ACC112 (cell line): ENCODE measurements at regions not wholly inside any gene's neighbourhood (a gene's known extent, or its start where the extent isn't known, plus 50 kb on each side); places are given as distances from the start of the nearest gene placed in this dataset.

Source experiments
- H2AFZ ChIP-seq: fragments of 200-600 bp; sonication (generic); one replicate; pipeline ENCODE4 v1.6.0; 2017; ENCODE audit warnings: antibody characterized with exemption, low read length; ENCODE audit not compliant: unreplicated experiment
- H3K27ac ChIP-seq: fragments of 200-600 bp; sonication (generic); 2 replicates; pipeline ENCODE4 v1.5.1; 2014; ENCODE audit warnings: low read depth, mild to moderate bottlenecking, antibody characterized with exemption, low read length, moderate library complexity
- H3K27me3 ChIP-seq: fragments of 200-600 bp; sonication (generic); 2 replicates; pipeline ENCODE4 v1.6.1; 2014; ENCODE audit warnings: mild to moderate bottlenecking, antibody characterized with exemption, low read length, moderate library complexity, mixed read lengths; ENCODE audit not compliant: insufficient read depth
- H3K36me3 ChIP-seq: fragments of 200-600 bp; sonication (generic); 2 replicates; pipeline ENCODE4 v1.6.1; 2016; ENCODE audit warnings: mild to moderate bottlenecking, antibody characterized with exemption, low read length, moderate library complexity, mixed read lengths; ENCODE audit not compliant: insufficient read depth
- H3K4me1 ChIP-seq: fragments of 200-600 bp; sonication (generic); one replicate; pipeline ENCODE4 v1.6.1; 2016; ENCODE audit warnings: low read length, mixed read lengths; ENCODE audit not compliant: insufficient read depth, unreplicated experiment, control insufficient read depth
- H3K4me3 ChIP-seq: fragments of 200-600 bp; sonication (generic); 2 replicates; pipeline ENCODE4 v1.5.1; 2014; ENCODE audit warnings: mild to moderate bottlenecking, low read depth, low read length
- H3K79me2 ChIP-seq: fragments of 200-600 bp; sonication (generic); one replicate; pipeline ENCODE4 v1.6.0; 2016; ENCODE audit warnings: low read length; ENCODE audit not compliant: control insufficient read depth, unreplicated experiment, insufficient read depth

DNA sequence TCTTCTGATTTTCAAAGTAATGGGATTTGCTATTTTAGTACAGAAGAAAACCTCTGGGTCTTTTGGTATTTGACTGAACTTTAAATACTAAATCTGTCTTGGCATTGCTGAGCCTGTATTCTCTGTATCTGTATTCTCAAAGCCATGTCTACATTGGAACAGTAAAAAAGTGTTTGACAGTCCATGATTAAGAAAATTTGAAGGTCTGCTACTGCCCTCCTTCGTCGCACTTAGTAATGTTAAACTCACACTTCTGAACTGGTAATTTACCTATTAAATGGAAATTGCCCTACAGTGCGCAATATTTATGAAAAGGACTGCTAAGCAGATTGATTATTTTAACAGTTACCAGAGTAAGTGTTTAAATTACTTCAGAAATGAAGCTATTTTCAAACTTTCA, 165.7 kb upstream of the SMC2 start:
- no peaks in the 10 kb centered on the region for H3K4me1 ChIP-seq

DNA sequence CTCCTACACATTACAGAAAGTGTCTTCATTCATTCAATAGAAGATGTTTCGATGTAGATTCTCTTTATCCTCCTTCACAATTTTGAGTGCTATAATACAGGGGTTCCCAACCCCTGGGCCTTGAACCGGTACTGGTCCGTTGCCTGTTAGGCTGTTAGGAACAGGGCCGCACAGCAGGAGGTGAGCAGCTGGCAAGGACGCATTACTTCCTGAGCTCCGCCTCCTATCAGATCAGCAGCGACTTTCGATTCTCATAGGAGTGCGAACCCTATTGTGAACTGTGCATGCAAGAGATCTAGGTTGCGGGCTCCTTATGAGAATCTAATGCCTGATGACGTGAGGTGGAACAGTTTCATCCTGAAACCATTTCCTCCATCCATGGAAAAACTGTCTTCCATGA, 153.0 kb upstream of the SMC2 start:
- Histone ChIP-seq H3K27me3 (no peaks in the 10 kb centered on the region), H2AFZ (no peak overlapping the region), H3K4me1 (no peaks in the 10 kb centered on the region), H3K79me2 (no peaks in the 10 kb centered on the region), H3K36me3 (no peaks in the 10 kb centered on the region), H3K4me3 (no peak overlapping the region), H3K27ac (no peak overlapping the region)

More for the DNA sequence above, 165.7 kb upstream of the SMC2 start:
- H3K36me3 ChIP-seq, result no peaks in the 10 kb centered on the region
- H3K27ac ChIP-seq, result no peak overlapping the region
- no peak overlapping the region for H3K4me3 ChIP-seq
- no peaks in the 10 kb centered on the region for H3K79me2 ChIP-seq
- H3K27me3 ChIP-seq, result no peaks in the 10 kb centered on the region
- H2AFZ ChIP-seq, result no peak overlapping the region

DNA sequence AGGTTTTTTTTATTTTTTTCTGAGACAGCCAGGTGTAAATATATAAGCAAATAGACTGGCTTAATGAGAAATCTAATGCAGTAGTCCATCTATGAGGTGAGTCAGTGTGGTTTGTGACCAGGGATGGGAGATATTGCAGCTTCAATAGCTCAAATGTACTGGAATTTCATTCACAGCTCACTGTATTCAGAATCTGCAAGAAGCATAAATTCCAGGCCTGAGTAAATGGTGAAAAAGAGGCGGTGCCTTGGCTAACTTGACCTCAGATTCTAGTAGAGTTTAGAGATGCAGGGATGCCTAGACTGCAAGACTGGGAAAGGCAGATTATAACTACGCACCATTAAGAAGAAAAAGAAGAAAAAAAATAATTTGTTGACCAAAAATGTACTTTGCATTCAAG, 151.9 kb upstream of the SMC2 start:
- no peak overlapping the region for H2AFZ ChIP-seq
- no peaks in the 10 kb centered on the region for H3K79me2 ChIP-seq
- no peak overlapping the region for H3K4me3 ChIP-seq
- no peaks in the 10 kb centered on the region for H3K36me3 ChIP-seq
- no peak overlapping the region for H3K27ac ChIP-seq
- no peaks in the 10 kb centered on the region for H3K27me3 ChIP-seq
- H3K4me1 ChIP-seq, result no peaks in the 10 kb centered on the region

DNA sequence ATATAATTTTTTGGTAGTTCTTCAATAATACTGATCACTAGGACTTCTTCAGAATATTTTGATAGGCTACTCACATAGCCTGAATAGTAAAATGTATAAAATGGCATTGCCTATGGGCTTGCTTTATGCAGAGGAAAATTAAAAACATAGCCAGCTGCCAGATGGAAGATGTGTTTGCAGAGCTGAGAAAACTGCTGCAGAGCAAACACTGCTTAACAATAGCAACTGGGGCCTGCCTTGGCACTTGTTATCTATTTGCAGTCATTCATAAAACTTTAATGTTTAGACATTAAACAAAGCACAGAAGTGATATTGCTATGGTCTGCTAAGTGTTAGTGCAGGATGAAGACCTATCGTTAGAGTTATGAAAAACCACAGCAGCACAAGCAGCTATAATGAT, 151.5 kb upstream of the SMC2 start:
- H3K79me2 ChIP-seq, result no peaks in the 10 kb centered on the region

DNA sequence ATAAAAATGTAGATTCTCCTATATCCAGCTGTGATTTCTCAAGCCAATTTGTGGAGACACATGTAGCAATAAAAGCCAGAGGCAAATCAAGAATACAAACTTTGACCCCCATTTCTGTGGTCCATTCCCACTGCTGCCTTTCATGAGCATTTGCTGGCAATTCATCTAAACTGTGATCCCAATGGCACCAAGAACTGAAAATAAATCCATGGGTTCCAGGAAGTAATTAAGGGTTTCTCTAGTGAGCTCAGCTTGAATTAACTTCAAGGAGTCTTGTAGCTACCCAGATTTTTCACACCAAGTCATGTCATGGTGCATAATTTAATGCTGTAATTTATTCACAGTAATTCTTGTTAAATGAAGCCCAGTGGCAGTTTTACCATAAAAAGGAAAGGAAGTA, 145.0 kb upstream of the SMC2 start:
- H3K4me3 ChIP-seq, result no peak overlapping the region
- no peak overlapping the region for H3K27ac ChIP-seq
- no peaks in the 10 kb centered on the region for H3K79me2 ChIP-seq
- no peaks in the 10 kb centered on the region for H3K27me3 ChIP-seq
- H2AFZ ChIP-seq, result no peak overlapping the region
- H3K4me1 ChIP-seq, result no peaks in the 10 kb centered on the region
- no peaks in the 10 kb centered on the region for H3K36me3 ChIP-seq

More for the DNA sequence above, 151.5 kb upstream of the SMC2 start:
- no peak overlapping the region for H2AFZ ChIP-seq
- no peaks in the 10 kb centered on the region for H3K27me3 ChIP-seq
- no peak overlapping the region for H3K27ac ChIP-seq
- H3K4me3 ChIP-seq, result no peak overlapping the region
- no peaks in the 10 kb centered on the region for H3K4me1 ChIP-seq
- H3K36me3 ChIP-seq, result no peaks in the 10 kb centered on the region

DNA sequence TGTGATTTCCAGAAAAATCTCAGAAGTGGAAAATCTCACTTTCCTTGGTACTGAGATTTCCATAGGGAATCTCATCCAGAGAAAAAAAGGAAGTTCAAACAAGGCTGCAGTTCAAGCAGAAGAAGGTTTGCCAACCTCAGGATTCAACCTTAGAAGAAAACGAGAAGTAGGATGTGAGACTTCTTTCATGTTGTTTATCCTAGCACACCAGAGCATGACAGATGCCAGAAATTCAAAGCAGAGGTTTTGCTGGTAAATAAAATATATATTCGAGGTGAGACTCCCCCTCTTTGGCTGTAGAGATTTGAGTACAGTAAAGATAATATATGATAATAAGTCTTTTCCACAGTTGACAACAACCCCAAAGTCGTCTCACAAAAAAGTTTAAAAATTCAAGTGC, 116.9 kb upstream of the SMC2 start:
- H2AFZ ChIP-seq, result no peak overlapping the region
- H3K27me3 ChIP-seq, result no peaks in the 10 kb centered on the region
- H3K79me2 ChIP-seq, result no peaks in the 10 kb centered on the region
- H3K27ac ChIP-seq, result no peak overlapping the region
- no peak overlapping the region for H3K4me3 ChIP-seq
- no peaks in the 10 kb centered on the region for H3K36me3 ChIP-seq
- no peaks in the 10 kb centered on the region for H3K4me1 ChIP-seq

DNA sequence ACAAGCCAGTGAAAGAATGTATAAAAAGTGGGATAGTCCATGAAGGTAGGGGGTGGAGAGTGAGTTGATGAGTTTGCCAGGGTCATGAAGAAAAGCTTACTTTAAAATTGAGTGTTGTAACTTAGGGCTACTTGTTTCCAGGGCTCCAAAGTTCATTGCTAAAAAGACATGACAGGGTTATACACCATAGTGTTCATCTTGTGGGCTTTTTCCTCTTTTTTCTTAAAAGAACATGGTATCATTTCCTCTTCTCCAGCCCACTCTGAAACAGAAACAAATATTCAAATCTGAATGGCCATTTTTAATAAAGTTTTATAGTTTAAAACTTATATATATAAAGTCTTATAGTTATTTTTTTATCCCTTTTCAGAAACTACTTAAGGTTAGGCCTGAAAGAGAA, 115.7 kb upstream of the SMC2 start:
- H3K27ac ChIP-seq, result no peak overlapping the region
- H3K36me3 ChIP-seq, result no peaks in the 10 kb centered on the region
- no peaks in the 10 kb centered on the region for H3K4me1 ChIP-seq
- no peaks in the 10 kb centered on the region for H3K79me2 ChIP-seq
- H3K27me3 ChIP-seq, result no peaks in the 10 kb centered on the region
- no peak overlapping the region for H2AFZ ChIP-seq
- no peak overlapping the region for H3K4me3 ChIP-seq

DNA sequence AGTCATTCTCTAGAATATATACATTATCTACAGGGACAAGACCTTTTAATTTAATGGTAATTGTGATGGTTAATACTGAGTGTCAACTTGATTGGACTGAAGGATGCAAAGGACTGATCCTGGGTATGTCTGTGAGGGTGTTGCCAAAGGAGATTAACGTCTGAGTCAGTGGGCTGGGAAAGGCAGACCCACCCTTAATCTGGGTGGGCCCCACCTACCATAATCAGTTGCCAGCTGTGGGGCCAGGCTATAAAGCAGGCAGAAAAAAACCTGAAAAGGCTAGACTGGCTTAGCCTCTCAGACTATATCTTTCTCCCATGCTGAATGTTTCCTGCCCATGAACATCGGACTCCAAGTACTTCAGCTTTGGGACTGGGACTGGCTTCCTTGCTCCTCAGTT, 112.2 kb upstream of the SMC2 start:
- Histone ChIP-seq H3K36me3 (no peaks in the 10 kb centered on the region), H3K4me3 (no peak overlapping the region), H3K4me1 (no peaks in the 10 kb centered on the region), H3K79me2 (no peaks in the 10 kb centered on the region), H2AFZ (no peak overlapping the region), H3K27ac (no peak overlapping the region), H3K27me3 (no peaks in the 10 kb centered on the region)

DNA sequence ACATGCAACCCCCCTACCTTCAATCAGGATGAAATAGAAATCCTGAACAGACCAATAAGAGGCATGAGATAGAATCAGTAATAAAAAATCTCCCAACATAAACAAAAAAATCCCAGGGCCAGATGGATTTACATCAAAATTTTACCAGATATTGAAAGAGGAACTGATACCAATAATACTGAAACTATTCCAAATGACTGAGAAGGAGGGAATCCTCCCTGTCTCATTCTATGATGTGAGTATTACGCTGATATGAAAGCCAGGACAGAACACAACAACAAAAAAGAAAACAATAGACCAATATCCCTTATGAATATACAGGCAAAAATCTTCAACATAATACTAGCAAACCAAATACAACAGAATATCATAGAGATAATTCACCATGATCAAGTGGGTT, 109.0 kb upstream of the SMC2 start:
- no peaks in the 10 kb centered on the region for H3K36me3 ChIP-seq
- H2AFZ ChIP-seq, result no peak overlapping the region
- no peaks in the 10 kb centered on the region for H3K79me2 ChIP-seq
- no peak overlapping the region for H3K4me3 ChIP-seq
- no peaks in the 10 kb centered on the region for H3K4me1 ChIP-seq
- H3K27ac ChIP-seq, result no peak overlapping the region
- H3K27me3 ChIP-seq, result no peaks in the 10 kb centered on the region

DNA sequence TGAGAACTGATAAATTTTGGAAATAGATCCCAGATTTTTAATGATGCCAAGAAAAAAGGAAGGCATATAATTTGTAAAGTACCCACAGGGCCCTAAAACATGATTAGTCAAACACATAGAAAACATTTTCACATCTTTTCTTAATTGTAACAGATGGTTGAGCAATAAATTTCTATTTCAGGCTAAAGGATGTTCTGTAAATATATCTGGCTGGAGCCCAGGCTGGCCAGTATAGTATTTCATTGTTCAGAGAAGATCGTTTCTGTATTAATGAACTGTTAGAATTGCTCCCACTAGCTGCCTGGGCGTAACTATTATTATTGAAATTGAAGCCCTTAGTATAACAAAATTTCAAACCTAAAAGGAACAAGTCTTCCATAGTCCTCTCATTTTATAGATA, 105.3 kb upstream of the SMC2 start:
- Histone ChIP-seq H3K4me1 (no peaks in the 10 kb centered on the region), H3K4me3 (no peak overlapping the region), H3K79me2 (no peaks in the 10 kb centered on the region), H2AFZ (no peak overlapping the region), H3K27ac (no peak overlapping the region), H3K36me3 (no peaks in the 10 kb centered on the region), H3K27me3 (no peaks in the 10 kb centered on the region)

DNA sequence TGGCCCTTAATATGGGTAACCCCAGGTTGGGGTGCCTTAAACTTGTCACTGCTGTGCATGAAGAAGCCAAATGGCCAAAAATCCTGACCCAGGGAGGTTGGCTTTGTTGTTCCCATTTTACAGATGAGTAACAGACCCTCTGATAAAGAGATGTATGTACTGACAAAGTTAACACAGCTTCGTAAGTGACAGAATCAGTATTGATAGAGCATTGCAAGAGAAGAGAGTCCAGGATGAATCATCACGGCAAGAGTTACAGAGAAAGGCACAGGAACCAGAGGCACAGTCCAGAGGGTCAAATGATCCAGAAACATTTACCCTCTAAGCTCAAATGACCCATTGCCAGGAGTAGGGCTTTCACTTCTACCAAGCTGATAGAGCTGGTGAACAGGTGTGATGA, 103.8 kb upstream of the SMC2 start:
- Histone ChIP-seq H3K27me3 (no peaks in the 10 kb centered on the region), H3K36me3 (no peaks in the 10 kb centered on the region), H3K4me1 (no peaks in the 10 kb centered on the region), H2AFZ (no peak overlapping the region), H3K4me3 (no peak overlapping the region), H3K79me2 (no peaks in the 10 kb centered on the region), H3K27ac (no peak overlapping the region)

DNA sequence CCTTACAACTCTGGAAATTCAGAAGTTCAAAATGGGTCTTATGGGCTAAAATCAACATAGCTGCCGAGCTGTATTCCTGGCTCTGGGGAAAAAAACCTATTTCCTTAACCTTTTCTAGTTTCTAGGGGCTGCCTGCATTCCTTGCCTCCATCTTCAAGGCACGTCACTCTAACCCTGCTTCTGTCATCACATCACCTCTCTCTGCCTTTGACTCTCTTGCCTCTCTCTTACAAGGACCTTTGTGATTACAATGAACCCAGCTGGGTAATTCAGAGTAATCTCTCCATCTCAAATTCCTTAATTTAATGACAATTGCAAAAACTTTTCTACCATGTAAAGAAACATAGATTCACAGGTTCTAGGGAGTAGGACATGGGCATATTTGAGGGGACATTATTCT, 103.1 kb upstream of the SMC2 start:
- H3K36me3 ChIP-seq, result no peaks in the 10 kb centered on the region
- no peak overlapping the region for H3K27ac ChIP-seq
- no peak overlapping the region for H3K4me3 ChIP-seq
- no peak overlapping the region for H2AFZ ChIP-seq
- H3K79me2 ChIP-seq, result no peaks in the 10 kb centered on the region
- H3K27me3 ChIP-seq, result no peaks in the 10 kb centered on the region
- no peaks in the 10 kb centered on the region for H3K4me1 ChIP-seq
